ENCODE measurements at regions not wholly inside any gene's neighbourhood (a gene's known extent, or its start where the extent isn't known, plus 50 kb on each side); places are given as distances from the start of the nearest gene placed in this dataset.
A peak's percentile ranks its signal among the peaks of the same experiment; 100 is the strongest.

DNA sequence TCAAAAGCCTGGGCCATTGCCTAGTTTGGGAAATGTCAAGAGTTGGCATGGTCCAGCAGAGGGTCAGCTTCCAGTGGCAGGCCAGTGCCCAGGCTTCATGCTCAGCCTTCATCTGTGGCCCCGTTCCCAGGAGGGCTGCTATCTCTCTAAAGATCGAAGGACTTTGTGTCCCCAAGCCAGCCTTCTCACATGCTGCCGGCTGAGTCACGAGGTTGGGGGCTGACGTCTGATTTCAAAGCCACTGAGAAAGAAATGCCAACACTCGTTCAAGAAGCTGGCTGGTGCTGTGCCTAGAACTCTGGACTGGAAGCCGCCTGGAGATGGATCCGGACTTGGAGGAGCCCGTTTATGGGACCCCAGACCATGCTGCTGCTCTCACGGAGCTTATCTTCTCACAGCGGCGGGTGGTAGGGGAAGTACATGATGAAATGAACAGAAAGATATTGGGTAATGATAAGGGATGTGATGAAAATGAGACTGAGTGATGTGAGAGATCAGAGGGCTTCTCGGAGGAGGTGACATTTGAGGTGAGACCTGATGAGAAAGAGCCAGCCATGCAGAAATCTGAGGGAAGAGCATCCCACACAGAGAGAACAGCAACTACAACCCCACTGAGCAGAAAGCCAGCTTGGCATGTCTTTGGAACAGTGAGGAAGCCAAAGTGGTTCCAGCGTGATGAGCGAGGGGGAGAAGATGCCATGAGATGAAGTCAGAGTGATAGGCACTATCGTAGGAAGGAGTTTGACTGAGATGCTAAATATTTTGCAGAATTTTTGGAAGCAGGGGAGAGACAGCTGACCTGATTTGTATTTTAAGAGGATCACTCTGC is 54.9 kb upstream of the BOD1 start (continued):
- TF ChIP-seq, protein P1, sequence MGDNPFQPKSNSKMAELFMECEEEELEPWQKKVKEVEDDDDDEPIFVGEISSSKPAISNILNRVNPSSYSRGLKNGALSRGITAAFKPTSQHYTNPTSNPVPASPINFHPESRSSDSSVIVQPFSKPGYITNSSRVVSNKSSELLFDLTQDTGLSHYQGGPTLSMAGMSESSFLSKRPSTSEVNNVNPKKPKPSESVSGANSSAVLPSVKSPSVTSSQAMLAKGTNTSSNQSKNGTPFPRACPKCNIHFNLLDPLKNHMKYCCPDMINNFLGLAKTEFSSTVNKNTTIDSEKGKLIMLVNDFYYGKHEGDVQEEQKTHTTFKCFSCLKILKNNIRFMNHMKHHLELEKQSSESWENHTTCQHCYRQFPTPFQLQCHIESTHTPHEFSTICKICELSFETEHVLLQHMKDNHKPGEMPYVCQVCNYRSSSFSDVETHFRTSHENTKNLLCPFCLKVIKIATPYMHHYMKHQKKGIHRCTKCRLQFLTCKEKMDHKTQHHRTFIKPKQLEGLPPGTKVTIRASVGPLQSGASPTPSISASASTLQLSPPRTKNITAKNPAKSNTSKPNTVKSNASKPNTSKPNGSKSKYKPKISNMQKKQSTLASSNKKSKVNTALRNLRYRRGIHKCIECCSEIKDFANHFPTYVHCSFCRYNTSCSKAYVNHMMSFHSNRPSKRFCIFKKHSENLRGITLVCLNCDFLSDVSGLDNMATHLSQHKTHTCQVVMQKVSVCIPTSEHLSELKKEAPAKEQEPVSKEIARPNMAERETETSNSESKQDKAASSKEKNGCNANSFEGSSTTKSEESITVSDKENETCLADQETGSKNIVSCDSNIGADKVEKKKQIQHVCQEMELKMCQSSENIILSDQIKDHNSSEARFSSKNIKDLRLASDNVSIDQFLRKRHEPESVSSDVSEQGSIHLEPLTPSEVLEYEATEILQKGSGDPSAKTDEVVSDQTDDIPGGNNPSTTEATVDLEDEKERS (CRISPR knock-in tag; IDR thresholded peaks at IDR 0.05): 0 out of 2 replicates have a peak, but pooled peaks have one; percentile 63
- TF ChIP-seq ZNF256 (CRISPR knock-in tag; conservative IDR thresholded peaks at IDR 0.05) (no peak), MEF2D (CRISPR knock-in tag; IDR thresholded peaks at IDR 0.05) (0 out of 2 replicates have a peak, but pooled peaks have one; percentile 48), SIN3A (IDR thresholded peaks at IDR 0.05; ENCODE audit: borderline replicate concordance, low read depth, low read length) (peak; percentile 32; the same call in 1 of the 2 replicates)
- TF ChIP-seq, protein P2, sequence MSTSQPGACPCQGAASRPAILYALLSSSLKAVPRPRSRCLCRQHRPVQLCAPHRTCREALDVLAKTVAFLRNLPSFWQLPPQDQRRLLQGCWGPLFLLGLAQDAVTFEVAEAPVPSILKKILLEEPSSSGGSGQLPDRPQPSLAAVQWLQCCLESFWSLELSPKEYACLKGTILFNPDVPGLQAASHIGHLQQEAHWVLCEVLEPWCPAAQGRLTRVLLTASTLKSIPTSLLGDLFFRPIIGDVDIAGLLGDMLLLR (CRISPR knock-in tag; IDR thresholded peaks at IDR 0.05): no peak
- TF ChIP-seq, protein P3, sequence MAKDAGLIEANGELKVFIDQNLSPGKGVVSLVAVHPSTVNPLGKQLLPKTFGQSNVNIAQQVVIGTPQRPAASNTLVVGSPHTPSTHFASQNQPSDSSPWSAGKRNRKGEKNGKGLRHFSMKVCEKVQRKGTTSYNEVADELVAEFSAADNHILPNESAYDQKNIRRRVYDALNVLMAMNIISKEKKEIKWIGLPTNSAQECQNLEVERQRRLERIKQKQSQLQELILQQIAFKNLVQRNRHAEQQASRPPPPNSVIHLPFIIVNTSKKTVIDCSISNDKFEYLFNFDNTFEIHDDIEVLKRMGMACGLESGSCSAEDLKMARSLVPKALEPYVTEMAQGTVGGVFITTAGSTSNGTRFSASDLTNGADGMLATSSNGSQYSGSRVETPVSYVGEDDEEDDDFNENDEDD (CRISPR knock-in tag; IDR thresholded peaks at IDR 0.05; ENCODE audit: borderline replicate concordance): peak; percentile 47; the same call in 1 of the 2 replicates
- TF ChIP-seq, protein P4, sequence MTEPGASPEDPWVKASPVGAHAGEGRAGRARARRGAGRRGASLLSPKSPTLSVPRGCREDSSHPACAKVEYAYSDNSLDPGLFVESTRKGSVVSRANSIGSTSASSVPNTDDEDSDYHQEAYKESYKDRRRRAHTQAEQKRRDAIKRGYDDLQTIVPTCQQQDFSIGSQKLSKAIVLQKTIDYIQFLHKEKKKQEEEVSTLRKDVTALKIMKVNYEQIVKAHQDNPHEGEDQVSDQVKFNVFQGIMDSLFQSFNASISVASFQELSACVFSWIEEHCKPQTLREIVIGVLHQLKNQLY (CRISPR knock-in tag; IDR thresholded peaks at IDR 0.05): peak; percentile 94

All from HepG2 (cell line).